K562 (cell line): ENCODE measurements at regions not wholly inside any gene's neighbourhood (a gene's known extent, or its start where the extent isn't known, plus 50 kb on each side); places are given as distances from the start of the nearest gene placed in this dataset.

ENCODE experiments used
- BRD4 ChIP-seq: fragments of 200-600 bp; sonication (generic); IDR thresholded peaks from 2 replicates; pipeline ENCODE4 v1.6.1; 2017; ENCODE audit warnings: inconsistent platforms
- KDM1A ChIP-seq, 2 experiments: fragments of 450-650 bp; IDR thresholded peaks; 2 replicates each; pipeline ENCODE4 v1.6.1; 2016; ENCODE audit warnings: mild to moderate bottlenecking in 2 of 2
- MED1 ChIP-seq: sonication (generic); formaldehyde crosslinking; IDR thresholded peaks from 2 replicates; pipeline ENCODE4 v1.8.1; 2023; ENCODE audit warnings: missing genetic modification reagents, borderline replicate concordance
- MYC ChIP-seq, 2 experiments: fragments of 250-450 bp in 1 of 2; sonication (Bioruptor Pico) in 1 of 2; IDR thresholded peaks; 2 replicates each; pipeline versions ENCODE4 v1.5.1 to v1.6.1; 2012 to 2021; ENCODE audit warnings: low read depth in 2 of 2, borderline replicate concordance in 1 of 2, improper control_type of control experiment in 1 of 2, low read length in 1 of 2, mild to moderate bottlenecking in 1 of 2, moderate library complexity in 1 of 2
- PCBP1 ChIP-seq: fragments of 200-400 bp; formaldehyde crosslinking; IDR thresholded peaks from 2 replicates; pipeline ENCODE4 v1.6.1; 2018; ENCODE audit warnings: mild to moderate bottlenecking, low read depth, low read length; ENCODE audit not compliant: poor library complexity, severe bottlenecking
- POLR2A ChIP-seq: fragments of 450-650 bp; conservative IDR thresholded peaks from 2 replicates; pipeline ENCODE4 v1.6.1; 2016
- POLR3G ChIP-seq: IDR thresholded peaks from 2 replicates; pipeline ENCODE4 v1.6.1; 2011; ENCODE audit not compliant: insufficient read length, insufficient replicate concordance; ENCODE audit errors: extremely low read depth
- ZBTB34 ChIP-seq: fragments of 250-450 bp; sonication (Bioruptor Pico); IDR thresholded peaks from 2 replicates; pipeline ENCODE4 v1.8.0; 2021; ENCODE audit warnings: mild to moderate bottlenecking, moderate library complexity
- ZBTB49 ChIP-seq: sonication (generic); formaldehyde crosslinking; IDR thresholded peaks from 2 replicates; pipeline ENCODE4 v1.8.0; 2022; ENCODE audit warnings: missing genetic modification reagents, mild to moderate bottlenecking, borderline replicate concordance
- ZFP1 ChIP-seq: fragments of 450-650 bp; formaldehyde crosslinking; IDR thresholded peaks from 2 replicates; pipeline ENCODE4 v1.4.0; 2020; ENCODE audit warnings: mild to moderate bottlenecking, mixed read lengths
- ZNF140 ChIP-seq: fragments of 250-450 bp; sonication (Bioruptor Pico); IDR thresholded peaks from 2 replicates; pipeline ENCODE4 v1.8.0; 2021; ENCODE audit warnings: moderate library complexity, mild to moderate bottlenecking, inconsistent platforms
- ZNF224 ChIP-seq: sonication (generic); formaldehyde crosslinking; IDR thresholded peaks from 2 replicates; pipeline ENCODE4 v1.8.0; 2022; ENCODE audit warnings: mild to moderate bottlenecking, missing genetic modification reagents
- TF ChIP-seq, protein P1 (sequence below): fragments of 450-650 bp; IDR thresholded peaks from 2 replicates; pipeline ENCODE4 v1.6.1; 2018; ENCODE audit warnings: mild to moderate bottlenecking, low read depth; ENCODE audit not compliant: partially characterized antibody
- TF ChIP-seq, protein P2 (sequence below), 3 experiments: IDR thresholded peaks in 2 of 3; conservative IDR thresholded peaks in 1 of 3; 2 replicates each; pipeline ENCODE4 v1.5.1; 2011 to 2012; ENCODE audit warnings: low read length in 3 of 3, mild to moderate bottlenecking in 3 of 3, control low read depth in 2 of 3, improper control_type of control experiment in 1 of 3, inconsistent platforms in 1 of 3, low read depth in 1 of 3, mixed read lengths in 1 of 3, moderate library complexity in 1 of 3; ENCODE audit not compliant: insufficient read depth in 2 of 3

DNA sequence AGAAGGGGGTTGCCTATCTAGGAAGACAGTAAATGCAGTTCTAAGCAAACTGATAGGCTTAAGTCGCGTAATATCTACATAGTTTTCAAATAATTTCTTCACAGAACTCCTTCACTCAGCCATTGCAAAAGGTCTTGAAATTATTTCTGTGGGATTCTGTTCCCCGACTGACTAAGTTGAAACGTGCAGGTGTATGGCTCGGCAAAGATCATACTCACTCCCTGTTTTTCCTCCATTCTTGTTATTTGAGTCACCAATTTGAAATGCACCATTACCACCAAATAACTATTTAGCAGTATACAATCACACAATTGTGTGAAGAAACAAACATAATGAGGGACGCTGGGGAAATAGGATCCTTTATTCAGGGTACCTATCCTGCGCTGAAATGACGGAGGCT, 771.1 kb downstream of the GATA3 start:
- TF ChIP-seq, protein P1, sequence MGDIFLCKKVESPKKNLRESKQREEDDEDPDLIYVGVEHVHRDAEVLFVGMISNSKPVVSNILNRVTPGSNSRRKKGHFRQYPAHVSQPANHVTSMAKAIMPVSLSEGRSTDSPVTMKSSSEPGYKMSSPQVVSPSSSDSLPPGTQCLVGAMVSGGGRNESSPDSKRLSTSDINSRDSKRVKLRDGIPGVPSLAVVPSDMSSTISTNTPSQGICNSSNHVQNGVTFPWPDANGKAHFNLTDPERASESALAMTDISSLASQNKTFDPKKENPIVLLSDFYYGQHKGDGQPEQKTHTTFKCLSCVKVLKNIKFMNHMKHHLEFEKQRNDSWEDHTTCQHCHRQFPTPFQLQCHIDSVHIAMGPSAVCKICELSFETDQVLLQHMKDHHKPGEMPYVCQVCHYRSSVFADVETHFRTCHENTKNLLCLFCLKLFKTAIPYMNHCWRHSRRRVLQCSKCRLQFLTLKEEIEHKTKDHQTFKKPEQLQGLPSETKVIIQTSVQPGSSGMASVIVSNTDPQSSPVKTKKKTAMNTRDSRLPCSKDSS = no peak
- TF ChIP-seq PCBP1 (no peak), ZBTB34 (no peak), MYC (IDR thresholded peaks at IDR 0.05; ENCODE audit: low read depth, low read length) (no peak), MYC (CRISPR knock-in tag; IDR thresholded peaks at IDR 0.05; ENCODE audit: borderline replicate concordance, low read depth) (no peak), BRD4 (no peak), KDM1A (IDR thresholded peaks at IDR 0.05) (no peak), ZFP1 (CRISPR knock-in tag) (no peak), MED1 (no peak), ZNF140 (CRISPR knock-in tag) (no peak), POLR2A (no peak), ZBTB49 (no peak), ZNF224 (CRISPR knock-in tag) (no peak), POLR3G (no peak)
- TF ChIP-seq, protein P2, sequence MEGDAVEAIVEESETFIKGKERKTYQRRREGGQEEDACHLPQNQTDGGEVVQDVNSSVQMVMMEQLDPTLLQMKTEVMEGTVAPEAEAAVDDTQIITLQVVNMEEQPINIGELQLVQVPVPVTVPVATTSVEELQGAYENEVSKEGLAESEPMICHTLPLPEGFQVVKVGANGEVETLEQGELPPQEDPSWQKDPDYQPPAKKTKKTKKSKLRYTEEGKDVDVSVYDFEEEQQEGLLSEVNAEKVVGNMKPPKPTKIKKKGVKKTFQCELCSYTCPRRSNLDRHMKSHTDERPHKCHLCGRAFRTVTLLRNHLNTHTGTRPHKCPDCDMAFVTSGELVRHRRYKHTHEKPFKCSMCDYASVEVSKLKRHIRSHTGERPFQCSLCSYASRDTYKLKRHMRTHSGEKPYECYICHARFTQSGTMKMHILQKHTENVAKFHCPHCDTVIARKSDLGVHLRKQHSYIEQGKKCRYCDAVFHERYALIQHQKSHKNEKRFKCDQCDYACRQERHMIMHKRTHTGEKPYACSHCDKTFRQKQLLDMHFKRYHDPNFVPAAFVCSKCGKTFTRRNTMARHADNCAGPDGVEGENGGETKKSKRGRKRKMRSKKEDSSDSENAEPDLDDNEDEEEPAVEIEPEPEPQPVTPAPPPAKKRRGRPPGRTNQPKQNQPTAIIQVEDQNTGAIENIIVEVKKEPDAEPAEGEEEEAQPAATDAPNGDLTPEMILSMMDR (IDR thresholded peaks at IDR 0.05 in 2 of 3, conservative IDR thresholded peaks at IDR 0.05 in 1 of 3; ENCODE audit: insufficient read depth in 2 of 3, low read depth in 1 of 3, low read length in 3 of 3) = no peak
